H9 (cell line): ENCODE measurements at regions not wholly inside any gene's neighbourhood (a gene's known extent, or its start where the extent isn't known, plus 50 kb on each side); places are given as distances from the start of the nearest gene placed in this dataset.

ENCODE experiments used
- DNase-seq: peaks from one replicate; pipeline ENCODE4 v3.0.0-alpha.2; 2017
- H2AFZ ChIP-seq: one replicate; pipeline ENCODE4 v1.6.1; 2013; ENCODE audit warnings: mild to moderate bottlenecking, low read length, control low read depth, moderate library complexity
- H2AK5ac ChIP-seq: 2 replicates; pipeline ENCODE4 v1.6.1; 2013; ENCODE audit warnings: low read length, control low read depth, mixed read lengths; ENCODE audit not compliant: insufficient read length
- H2BK120ac ChIP-seq: one replicate; pipeline ENCODE4 v1.6.1; 2013; ENCODE audit warnings: low read depth, mild to moderate bottlenecking, low read length, control low read depth, inconsistent platforms; ENCODE audit not compliant: poor library complexity, severe bottlenecking
- H2BK12ac ChIP-seq: 2 replicates; pipeline ENCODE4 v1.6.1; 2013; ENCODE audit warnings: low read length, control low read depth, mixed read lengths, low read depth; ENCODE audit not compliant: insufficient read length
- H2BK15ac ChIP-seq: 2 replicates; pipeline ENCODE4 v1.6.1; 2013; ENCODE audit warnings: low read depth, low read length, control low read depth
- H2BK20ac ChIP-seq: one replicate; pipeline ENCODE4 v1.6.1; 2013; ENCODE audit warnings: low read depth, mild to moderate bottlenecking, low read length, control low read depth, inconsistent platforms; ENCODE audit not compliant: poor library complexity, severe bottlenecking
- H2BK5ac ChIP-seq: 2 replicates; pipeline ENCODE4 v1.6.1; 2013; ENCODE audit warnings: low read length, control low read depth, mixed read lengths; ENCODE audit not compliant: insufficient read length
- H3K14ac ChIP-seq: 2 replicates; pipeline ENCODE4 v1.6.1; 2013; ENCODE audit warnings: low read length, control low read depth; ENCODE audit not compliant: insufficient read depth
- H3K18ac ChIP-seq: 2 replicates; pipeline ENCODE4 v1.6.1; 2013; ENCODE audit warnings: low read depth, mild to moderate bottlenecking, mixed read lengths, low read length, control low read depth; ENCODE audit not compliant: insufficient read length
- H3K23ac ChIP-seq: 2 replicates; pipeline ENCODE4 v1.6.1; 2013; ENCODE audit warnings: low read length, control low read depth, mixed read lengths, low read depth; ENCODE audit not compliant: insufficient read length
- H3K23me2 ChIP-seq: 2 replicates; pipeline ENCODE4 v1.6.1; 2013; ENCODE audit warnings: low read depth, mild to moderate bottlenecking, mixed read lengths, low read length, control low read depth; ENCODE audit not compliant: insufficient read length, poor library complexity, severe bottlenecking
- H3K27ac ChIP-seq: 2 replicates; pipeline ENCODE4 v1.5.1; 2013; ENCODE audit warnings: low read length, control low read depth, mixed read lengths, low read depth; ENCODE audit not compliant: insufficient read length
- H3K27me3 ChIP-seq: 2 replicates; pipeline ENCODE4 v1.6.1; 2013; ENCODE audit warnings: low read length, control low read depth, inconsistent platforms; ENCODE audit not compliant: insufficient read depth
- H3K4ac ChIP-seq: 2 replicates; pipeline ENCODE4 v1.6.1; 2013; ENCODE audit warnings: low read depth, mild to moderate bottlenecking, control low read depth, inconsistent platforms, low read length, moderate library complexity
- H3K4me1 ChIP-seq: 2 replicates; pipeline ENCODE4 v1.6.1; 2013; ENCODE audit warnings: low read length, control low read depth, inconsistent platforms; ENCODE audit not compliant: insufficient read depth
- H3K4me2 ChIP-seq: 2 replicates; pipeline ENCODE4 v1.6.1; 2013; ENCODE audit warnings: low read length, control low read depth, mixed read lengths; ENCODE audit not compliant: insufficient read length, insufficient read depth
- H3K56ac ChIP-seq: 2 replicates; pipeline ENCODE4 v1.6.1; 2013; ENCODE audit warnings: low read depth, mild to moderate bottlenecking, mixed read lengths, low read length, control low read depth; ENCODE audit not compliant: insufficient read length
- H3K79me1 ChIP-seq: 2 replicates; pipeline ENCODE4 v1.6.1; 2013; ENCODE audit warnings: low read depth, mild to moderate bottlenecking, moderate library complexity, low read length, control low read depth, inconsistent platforms; ENCODE audit not compliant: insufficient read depth, poor library complexity, severe bottlenecking
- H3K79me2 ChIP-seq: 2 replicates; pipeline ENCODE4 v1.6.1; 2013; ENCODE audit warnings: low read length, control low read depth, inconsistent platforms; ENCODE audit not compliant: insufficient read depth
- H3K9ac ChIP-seq: 2 replicates; pipeline ENCODE4 v1.6.1; 2013; ENCODE audit warnings: low read length, control low read depth, mixed read lengths; ENCODE audit not compliant: insufficient read length; ENCODE audit errors: extremely low read depth
- H3K9me3 ChIP-seq: one replicate; pipeline ENCODE4 v1.6.1; 2013; ENCODE audit warnings: low read depth, low read length, inconsistent platforms; ENCODE audit not compliant: control insufficient read depth
- H3T11ph ChIP-seq: one replicate; pipeline ENCODE4 v1.6.1; 2013; ENCODE audit warnings: mild to moderate bottlenecking, low read length, control low read depth, inconsistent platforms
- H4K20me1 ChIP-seq: one replicate; pipeline ENCODE4 v1.6.1; 2013; ENCODE audit not compliant: control insufficient read depth, insufficient read length, insufficient read depth
- H4K5ac ChIP-seq: 2 replicates; pipeline ENCODE4 v1.6.1; 2013; ENCODE audit warnings: low read depth, mild to moderate bottlenecking, mixed read lengths, low read length, control low read depth; ENCODE audit not compliant: insufficient read length
- H4K8ac ChIP-seq: replicated peaks from 2 replicates; pipeline ENCODE4 v1.6.1; 2013; ENCODE audit warnings: low read length, control low read depth, mixed read lengths, low read depth; ENCODE audit not compliant: insufficient read length
- H4K91ac ChIP-seq: 2 replicates; pipeline ENCODE4 v1.6.1; 2013; ENCODE audit warnings: low read depth, mild to moderate bottlenecking, moderate library complexity, mixed read lengths, low read length, control low read depth; ENCODE audit not compliant: insufficient read length
- H3K27ac Mint-ChIP-seq, 3 experiments: 2 replicates in 2 of 3; 3 replicates in 1 of 3; pipeline ENCODE4 v1.8.0; 2020 to 2021; ENCODE audit warnings: mixed read lengths in 3 of 3, mild to moderate bottlenecking in 1 of 3, moderate library complexity in 1 of 3
- H3K27me3 Mint-ChIP-seq: 2 replicates; pipeline ENCODE4 v1.8.0; 2021; ENCODE audit warnings: low read depth, mild to moderate bottlenecking, moderate library complexity, mixed read lengths
- H3K36me3 Mint-ChIP-seq, 3 experiments: 2 replicates in 2 of 3; 3 replicates in 1 of 3; pipeline ENCODE4 v1.8.0; 2020 to 2021; ENCODE audit warnings: low read depth in 3 of 3, mixed read lengths in 3 of 3; ENCODE audit not compliant: insufficient read depth in 1 of 3
- H3K4me1 Mint-ChIP-seq, 2 experiments: 2 replicates each; pipeline ENCODE4 v1.8.0; 2020; ENCODE audit warnings: mixed read lengths in 2 of 2
- H3K4me3 Mint-ChIP-seq, 2 experiments: 2 replicates in 1 of 2; 3 replicates in 1 of 2; pipeline ENCODE4 v1.8.0; 2020 to 2021; ENCODE audit warnings: mild to moderate bottlenecking in 2 of 2, mixed read lengths in 2 of 2, moderate library complexity in 1 of 2
- H3K9me3 Mint-ChIP-seq, 2 experiments: 2 replicates in 1 of 2; 3 replicates in 1 of 2; pipeline ENCODE4 v1.8.0; 2020; ENCODE audit warnings: mild to moderate bottlenecking in 2 of 2, mixed read lengths in 2 of 2, moderate library complexity in 1 of 2
- CTCF ChIP-seq: fragments of 200-600 bp; sonication (generic); conservative IDR thresholded peaks from 3 replicates; pipeline ENCODE4 v1.8.0; 2021; ENCODE audit warnings: antibody characterized with exemption, mild to moderate bottlenecking
- WGBS: extraction: QIAGEN DNeasy Blood & Tissue Kit; methylation state at CpG from one replicate; pipeline ENCODE4 v1.1.7; 2013; ENCODE audit warnings: missing lambda C conversion rate, low lambda C conversion rate, mixed read lengths; ENCODE audit not compliant: insufficient read length; ENCODE audit errors: extremely low coverage; 5-methylcytosine and 5-hydroxymethylcytosine counted together

GRCh38 chr10:31124852-31125251 is 93.2 kb upstream of the ZNF438 start:
- no peak overlapping the region for H2BK15ac ChIP-seq
- H3K27ac Mint-ChIP-seq: no peak overlapping the region
- H3K56ac ChIP-seq: no peak overlapping the region
- peaks cover 5 to 8% of the 10 kb centered on the region in 2 experiments for H3K4me1 Mint-ChIP-seq
- H2BK5ac ChIP-seq: no peak overlapping the region
- no peak overlapping the region for H2BK20ac ChIP-seq
- H3K18ac ChIP-seq: no peak overlapping the region
- H3K4me2 ChIP-seq: no peak overlapping the region
- no peaks in the 10 kb centered on the region; a peak in 2 of 7 replicates for H3K36me3 Mint-ChIP-seq
- H3K9ac ChIP-seq: no peak overlapping the region
- no peaks in the 10 kb centered on the region for H3K23me2 ChIP-seq
- no peak overlapping the region for H3K23ac ChIP-seq
- H4K91ac ChIP-seq: no peak overlapping the region
- TF ChIP-seq CTCF: no peak
- H3K4me1 ChIP-seq: no peaks in the 10 kb centered on the region
- H2BK12ac ChIP-seq: no peak overlapping the region
- H3K9me3 ChIP-seq: no peaks in the 10 kb centered on the region
- H4K8ac ChIP-seq: no peak overlapping the region
- no peak overlapping the region for H4K5ac ChIP-seq
- no peak overlapping the region for H2BK120ac ChIP-seq
- H3K9me3 Mint-ChIP-seq: peaks cover 0 to 2% of the 10 kb centered on the region in 2 experiments; a peak in 2 of 5 replicates
- no peaks in the 10 kb centered on the region for H3K27me3 ChIP-seq
- H3K79me1 ChIP-seq: no peaks in the 10 kb centered on the region
- H2AFZ ChIP-seq: no peak overlapping the region
- H3K79me2 ChIP-seq: no peaks in the 10 kb centered on the region
- no peak overlapping the region for H3K14ac ChIP-seq
- peaks cover 6% of the 10 kb centered on the region for H3K27me3 Mint-ChIP-seq
- no peak overlapping the region for H3T11ph ChIP-seq
- H3K27ac ChIP-seq: no peak overlapping the region
- H3K4me3 Mint-ChIP-seq: no peak overlapping the region; a peak in 1 of 5 replicates
- DNase-seq: no peak
- WGBS: no CpG with 5 or more reads among the region's 5 CpGs
- no peaks in the 10 kb centered on the region for H4K20me1 ChIP-seq
- no peak overlapping the region for H3K4ac ChIP-seq
- H2AK5ac ChIP-seq: no peak overlapping the region
